ENCODE measurements at regions not wholly inside any gene's neighbourhood (a gene's known extent, or its start where the extent isn't known, plus 50 kb on each side); places are given as distances from the start of the nearest gene placed in this dataset.

DNA sequence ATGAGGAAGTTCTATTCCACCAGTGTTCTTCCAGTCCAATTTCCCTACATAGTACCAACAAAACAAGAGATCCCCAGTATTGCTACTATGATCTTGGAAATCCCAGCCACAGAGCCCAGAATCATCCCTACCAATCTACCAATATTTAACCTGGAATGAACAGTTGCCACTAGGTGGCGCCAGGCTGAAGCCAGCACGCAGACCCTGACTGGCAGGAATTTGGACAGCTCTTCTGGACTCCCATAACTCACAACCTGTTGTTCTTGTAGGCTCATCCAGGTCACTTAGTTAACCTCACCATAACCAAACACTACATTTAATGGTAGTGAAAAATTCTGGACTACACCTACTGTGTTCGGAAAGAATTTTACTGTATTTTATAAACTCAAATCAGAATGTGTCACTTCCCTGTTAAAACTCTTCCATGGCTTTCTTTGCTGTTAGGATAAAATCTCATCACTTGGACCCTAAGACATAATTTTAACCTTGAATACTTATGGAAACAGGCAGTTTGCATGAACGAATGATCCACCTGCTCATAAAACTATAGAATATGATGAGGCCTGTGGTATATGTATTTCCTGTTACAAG, 59.8 kb upstream of the SLC38A11 start:
- no peak for DNase-seq (ENCODE audit: low spot score in 2 of 2)
- TF ChIP-seq, protein P1, sequence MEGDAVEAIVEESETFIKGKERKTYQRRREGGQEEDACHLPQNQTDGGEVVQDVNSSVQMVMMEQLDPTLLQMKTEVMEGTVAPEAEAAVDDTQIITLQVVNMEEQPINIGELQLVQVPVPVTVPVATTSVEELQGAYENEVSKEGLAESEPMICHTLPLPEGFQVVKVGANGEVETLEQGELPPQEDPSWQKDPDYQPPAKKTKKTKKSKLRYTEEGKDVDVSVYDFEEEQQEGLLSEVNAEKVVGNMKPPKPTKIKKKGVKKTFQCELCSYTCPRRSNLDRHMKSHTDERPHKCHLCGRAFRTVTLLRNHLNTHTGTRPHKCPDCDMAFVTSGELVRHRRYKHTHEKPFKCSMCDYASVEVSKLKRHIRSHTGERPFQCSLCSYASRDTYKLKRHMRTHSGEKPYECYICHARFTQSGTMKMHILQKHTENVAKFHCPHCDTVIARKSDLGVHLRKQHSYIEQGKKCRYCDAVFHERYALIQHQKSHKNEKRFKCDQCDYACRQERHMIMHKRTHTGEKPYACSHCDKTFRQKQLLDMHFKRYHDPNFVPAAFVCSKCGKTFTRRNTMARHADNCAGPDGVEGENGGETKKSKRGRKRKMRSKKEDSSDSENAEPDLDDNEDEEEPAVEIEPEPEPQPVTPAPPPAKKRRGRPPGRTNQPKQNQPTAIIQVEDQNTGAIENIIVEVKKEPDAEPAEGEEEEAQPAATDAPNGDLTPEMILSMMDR (IDR thresholded peaks at IDR 0.05), result no peak
- TF ChIP-seq POLR2A (IDR thresholded peaks at IDR 0.05), result no peak
- 33 to 34% methylated on average over 4 of the region's 4 CpGs for WGBS, 2 donors
- H3K4me3 ChIP-seq (ENCODE audit: low read depth, poor library complexity, severe bottlenecking), result no peak overlapping the region
- intact Hi-C loops (cut with DNase I; ENCODE audit: low total_unique reads), result loop anchor here (10.0 kb wide), 1 partner anchor 190 kb away; the partner anchor contains the start of gene SCN3A

DNA sequence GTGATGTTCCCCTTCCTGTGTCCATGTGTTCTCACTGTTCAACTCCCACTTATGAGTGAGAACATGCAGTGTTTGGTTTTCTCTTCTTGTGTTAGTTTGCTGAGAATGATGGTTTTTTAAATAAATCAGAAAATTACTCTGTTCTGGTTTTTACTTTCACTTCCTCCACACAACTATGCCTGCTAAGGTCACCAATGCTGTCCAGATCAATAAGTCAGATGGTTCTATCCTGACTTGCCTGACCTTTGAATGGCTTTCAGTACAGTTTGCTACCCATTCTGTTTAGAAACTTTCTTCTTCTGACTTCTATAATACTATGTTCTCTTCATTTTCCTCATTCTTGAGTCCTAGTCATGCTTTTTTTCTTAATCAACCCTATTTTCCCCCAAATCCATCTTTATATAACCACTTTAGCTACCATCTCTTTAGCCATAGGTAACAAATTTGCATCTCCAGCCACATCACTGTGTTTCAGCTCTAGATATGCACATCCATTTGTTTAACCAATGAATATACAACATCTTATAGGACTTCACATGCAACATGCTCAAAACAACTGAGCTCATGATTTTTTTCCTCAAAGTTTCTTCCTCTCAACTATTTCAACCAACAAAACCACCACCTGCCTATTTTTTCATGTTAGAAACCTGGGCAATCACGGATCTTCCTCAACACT, 58.8 kb upstream of the SLC38A11 start:
- TF ChIP-seq, protein P1 (IDR thresholded peaks at IDR 0.05), result no peak
- TF ChIP-seq POLR2A (IDR thresholded peaks at IDR 0.05), result no peak
- 67 to 89% methylated on average over 1 of the region's 1 CpG for WGBS, 2 donors
- H3K4me3 ChIP-seq (ENCODE audit: low read depth, poor library complexity, severe bottlenecking), result no peak overlapping the region
- no peak for DNase-seq (ENCODE audit: low spot score in 2 of 2)
- intact Hi-C loops (cut with DNase I; ENCODE audit: low total_unique reads), result loop anchor here (10.0 kb wide), 1 partner anchor 191 kb away; the partner anchor contains the start of gene SCN3A

DNA sequence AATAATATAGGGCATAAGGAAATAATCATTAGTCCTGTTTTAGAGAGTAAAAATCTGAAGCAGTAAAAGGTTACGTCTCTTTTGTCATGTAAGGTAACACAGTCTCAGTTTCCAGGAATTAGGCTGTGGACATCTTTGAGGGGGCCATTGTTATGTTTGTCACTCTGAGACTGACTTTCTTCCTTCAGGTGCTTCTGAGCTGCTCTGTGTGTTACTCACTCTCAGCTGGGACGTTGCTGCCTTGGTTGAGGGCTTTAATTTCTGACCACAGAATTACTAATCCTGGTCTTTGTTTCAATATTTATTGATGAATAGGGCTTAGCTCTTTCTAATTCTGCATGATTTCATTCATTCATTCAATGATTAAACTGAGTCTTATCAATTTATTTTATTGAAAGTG, 55.9 kb upstream of the SLC38A11 start:
- no peak for DNase-seq (ENCODE audit: low spot score in 2 of 2)
- 68 to 73% methylated on average over 2 of the region's 2 CpGs for WGBS, 2 donors
- no peak overlapping the region for H3K4me3 ChIP-seq (ENCODE audit: low read depth, poor library complexity, severe bottlenecking)
- TF ChIP-seq, protein P1 (IDR thresholded peaks at IDR 0.05), result no peak
- TF ChIP-seq POLR2A (IDR thresholded peaks at IDR 0.05), result no peak
- intact Hi-C loops (cut with DNase I; ENCODE audit: low total_unique reads), result loop anchor here (10.0 kb wide), 1 partner anchor 194 kb away; the partner anchor contains the start of gene SCN3A

DNA sequence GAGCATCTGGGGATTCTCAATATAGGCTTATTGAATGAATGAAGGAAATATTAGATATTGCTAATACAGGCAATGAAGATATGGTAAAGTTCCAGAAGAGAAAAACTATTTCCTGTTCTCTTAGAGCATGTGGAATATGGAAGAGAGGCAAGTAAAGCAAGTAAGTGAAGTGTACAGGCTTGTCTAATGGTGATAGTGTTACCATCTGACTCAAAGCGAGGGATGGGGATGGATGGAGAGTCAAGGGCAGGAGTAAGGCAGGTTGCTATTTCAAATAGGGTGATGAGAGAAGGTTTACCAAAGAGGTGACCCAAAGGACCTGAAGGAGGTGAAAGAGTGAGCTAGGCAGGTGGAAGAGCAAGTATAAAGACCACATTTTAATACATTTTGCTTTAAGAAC, 55.2 kb upstream of the SLC38A11 start:
- no peak for DNase-seq (ENCODE audit: low spot score in 2 of 2)
- H3K4me3 ChIP-seq (ENCODE audit: low read depth, poor library complexity, severe bottlenecking), result no peak overlapping the region
- TF ChIP-seq POLR2A (IDR thresholded peaks at IDR 0.05), result no peak
- TF ChIP-seq, protein P1 (IDR thresholded peaks at IDR 0.05), result no peak
- 65 to 86% methylated on average over 1 of the region's 1 CpG for WGBS, 2 donors
- intact Hi-C loops (cut with DNase I; ENCODE audit: low total_unique reads), result loop anchor here (10.0 kb wide), 1 partner anchor 194 kb away; the partner anchor contains the start of gene SCN3A

- intact Hi-C loops (cut with DNase I; ENCODE audit: low total_unique reads), result loop anchor here (5.0 kb wide), 1 partner anchor 487 kb away; no protein-coding TSS in a partner anchor
- H3K4me3 ChIP-seq (ENCODE audit: low read depth, poor library complexity, severe bottlenecking), result no peak overlapping the region
- WGBS, 2 donors, result 42 to 51% methylated on average over 1 of the region's 1 CpG
- no peak for DNase-seq (ENCODE audit: low spot score in 2 of 2)
- TF ChIP-seq, protein P1 (IDR thresholded peaks at IDR 0.05), result no peak
- TF ChIP-seq POLR2A (IDR thresholded peaks at IDR 0.05), result no peak
Observed at GRCh38 chr2:165009466-165009865, 54.1 kb upstream of the SLC38A11 start.

Measured in lower leg skin (tissue), 4 donors.